Nephron progenitor cell (in vitro differentiated cells): ENCODE measurements at regions not wholly inside any gene's neighbourhood (a gene's known extent, or its start where the extent isn't known, plus 50 kb on each side); places are given as distances from the start of the nearest gene placed in this dataset.
"Not testable (repeated sequence)": the region's sequence is repeated elsewhere in the genome, so short reads cannot be mapped to it uniquely, and the experiment has no call there.

ENCODE experiments used
- DNase-seq: peaks from one replicate; pipeline ENCODE4 v3.0.0; 2021
- H3K27ac Mint-ChIP-seq: 2 replicates; pipeline ENCODE4 v1.8.0; 2021; ENCODE audit warnings: mild to moderate bottlenecking, moderate library complexity, mixed read lengths
- H3K27me3 Mint-ChIP-seq: 2 replicates; pipeline ENCODE4 v1.8.0; 2021; ENCODE audit warnings: mild to moderate bottlenecking, low read depth, mixed read lengths; ENCODE audit not compliant: poor library complexity
- H3K36me3 Mint-ChIP-seq: 2 replicates; pipeline ENCODE4 v1.8.0; 2021; ENCODE audit warnings: low read depth, mixed read lengths
- H3K4me1 Mint-ChIP-seq: 2 replicates; pipeline ENCODE4 v1.8.0; 2021; ENCODE audit warnings: mixed read lengths
- H3K4me3 Mint-ChIP-seq: 2 replicates; pipeline ENCODE4 v1.8.0; 2021; ENCODE audit warnings: mild to moderate bottlenecking, moderate library complexity, mixed read lengths
- H3K9me3 Mint-ChIP-seq: 2 replicates; pipeline ENCODE4 v1.8.0; 2021; ENCODE audit warnings: mild to moderate bottlenecking, moderate library complexity, mixed read lengths
- CTCF ChIP-seq: fragments of 200-600 bp; sonication (generic); IDR thresholded peaks from 2 replicates; pipeline ENCODE4 v1.5.0; 2021; ENCODE audit warnings: antibody characterized with exemption

GRCh38 chr5:159519365-159519764, 189.1 kb upstream of the IL12B start:
- Mint-ChIP-seq H3K36me3 (no peaks in the 10 kb centered on the region), H3K9me3 (no peaks in the 10 kb centered on the region), H3K4me3 (no peak overlapping the region), H3K4me1 (peaks cover 20% of the 10 kb centered on the region), H3K27me3 (peaks cover 16% of the 10 kb centered on the region), H3K27ac (no peak overlapping the region)
- no peak for DNase-seq
- no peak for TF ChIP-seq CTCF

GRCh38 chr5:159522841-159523240, 192.6 kb upstream of the IL12B start:
- H3K27me3 Mint-ChIP-seq: peaks cover 12% of the 10 kb centered on the region
- H3K27ac Mint-ChIP-seq: no peak overlapping the region
- no peak for DNase-seq
- no peak overlapping the region for H3K4me3 Mint-ChIP-seq
- H3K9me3 Mint-ChIP-seq: no peaks in the 10 kb centered on the region
- peaks cover 10% of the 10 kb centered on the region for H3K4me1 Mint-ChIP-seq
- no peaks in the 10 kb centered on the region for H3K36me3 Mint-ChIP-seq
- no peak for TF ChIP-seq CTCF

GRCh38 chr5:159524279-159524678, 194.0 kb upstream of the IL12B start:
- H3K4me3 Mint-ChIP-seq, H3K36me3 Mint-ChIP-seq, H3K9me3 Mint-ChIP-seq, H3K27me3 Mint-ChIP-seq, H3K4me1 Mint-ChIP-seq, H3K27ac Mint-ChIP-seq, DNase-seq: not testable (repeated sequence)

- H3K27ac Mint-ChIP-seq: no peak overlapping the region
- peaks cover 4% of the 10 kb centered on the region for H3K9me3 Mint-ChIP-seq
- H3K27me3 Mint-ChIP-seq: peaks cover 8% of the 10 kb centered on the region
- peaks cover 5% of the 10 kb centered on the region for H3K4me1 Mint-ChIP-seq
- TF ChIP-seq CTCF: no peak
- no peaks in the 10 kb centered on the region for H3K36me3 Mint-ChIP-seq
- H3K4me3 Mint-ChIP-seq: no peak overlapping the region
- DNase-seq: no peak
These were observed 194.8 kb upstream of the IL12B start for GRCh38 chr5:159525117-159525516.

GRCh38 chr5:159527546-159528254, 197.4 kb upstream of the IL12B start:
- Mint-ChIP-seq H3K4me1 (peaks cover 5% of the 10 kb centered on the region), H3K9me3 (peaks cover 4% of the 10 kb centered on the region), H3K27me3 (peaks cover 8% of the 10 kb centered on the region), H3K27ac (no peak overlapping the region), H3K36me3 (no peaks in the 10 kb centered on the region), H3K4me3 (no peak overlapping the region)
- no peak for TF ChIP-seq CTCF
- DNase-seq: no peak

GRCh38 chr5:159531554-159532105, 201.3 kb upstream of the IL12B start:
- Mint-ChIP-seq H3K27ac (no peak overlapping the region), H3K4me3 (no peak overlapping the region), H3K27me3 (peaks cover 4% of the 10 kb centered on the region), H3K36me3 (no peaks in the 10 kb centered on the region), H3K9me3 (peaks cover 4% of the 10 kb centered on the region), H3K4me1 (no peaks in the 10 kb centered on the region)
- TF ChIP-seq CTCF: no peak
- no peak for DNase-seq
